Psoas muscle (tissue), 7 donors: ENCODE measurements at regions not wholly inside any gene's neighbourhood (a gene's known extent, or its start where the extent isn't known, plus 50 kb on each side); places are given as distances from the start of the nearest gene placed in this dataset.
A peak's percentile ranks its signal among the peaks of the same experiment; 100 is the strongest.

ENCODE experiments used
- ATAC-seq, 4 donors: fragments of 200-7000 bp; cut with Tn5 transposase; one replicate each; pipeline ENCODE4 v1.9.1; 2020; ENCODE audit warnings: moderate library complexity in 3 of 4, mild to moderate bottlenecking in 2 of 4
- DNase-seq, 2 donors: peaks; one replicate each; pipeline ENCODE4 v3.0.0-alpha.2; 2020
- H3K27ac ChIP-seq: fragments of 200-600 bp; one replicate; pipeline ENCODE4 v1.8.0; 2022
- H3K27me3 ChIP-seq, 3 donors: fragments of 200-600 bp in 1 of 3; one replicate each; pipeline versions ENCODE4 v1.6.1 to v1.8.0; 2013 to 2022; ENCODE audit warnings: low read length in 2 of 3, mild to moderate bottlenecking in 2 of 3, moderate library complexity in 1 of 3; ENCODE audit not compliant: insufficient read depth in 3 of 3
- H3K36me3 ChIP-seq, 2 donors: fragments of 200-600 bp in 1 of 2; one replicate each; pipeline versions ENCODE4 v1.6.1 to v1.8.0; 2013 to 2022; ENCODE audit warnings: low read depth in 1 of 2, mild to moderate bottlenecking in 1 of 2, moderate library complexity in 1 of 2; ENCODE audit not compliant: insufficient read depth in 1 of 2
- H3K4me1 ChIP-seq: fragments of 200-600 bp; one replicate; pipeline ENCODE4 v1.8.0; 2022
- H3K4me3 ChIP-seq: fragments of 200-600 bp; one replicate; pipeline ENCODE4 v1.8.0; 2022; ENCODE audit warnings: mild to moderate bottlenecking
- H3K9me3 ChIP-seq: fragments of 200-600 bp; one replicate; pipeline ENCODE4 v1.8.0; 2022
- WGBS, 3 donors: extraction: QIAGEN DNeasy Blood & Tissue Kit; methylation state at CpG; one replicate each; pipeline versions ENCODE4 v1.1.6 to v1.1.7; 2013; 5-methylcytosine and 5-hydroxymethylcytosine counted together
- intact Hi-C, 2 donors: fragments of 100-400 bp; cut with DNase I; formaldehyde crosslinking; loops; one replicate each; pipeline versions ENCODE4 v1.11.0 to v1.14.2; 2022
- TF ChIP-seq, protein P1 (sequence below): fragments of 200-600 bp; IDR thresholded peaks from one replicate; pipeline ENCODE4 v1.8.0; 2022; ENCODE audit warnings: antibody characterized with exemption
- donor health status: healthy with polysubstance abuse.
- donor health status: DM: no; HTN: no; CAD: no; lungs with moderate emphysema.
- donor health status: Bipolar disorder and iron deficiency.
- donor health status: healthy.
- donor health status: DM: yes; HTN: yes; CAD: no.
- donor health status: DM: no; HTN: no; CAD: no.
- donor health status: DM: yes; HTN: yes; CAD: no.

DNA sequence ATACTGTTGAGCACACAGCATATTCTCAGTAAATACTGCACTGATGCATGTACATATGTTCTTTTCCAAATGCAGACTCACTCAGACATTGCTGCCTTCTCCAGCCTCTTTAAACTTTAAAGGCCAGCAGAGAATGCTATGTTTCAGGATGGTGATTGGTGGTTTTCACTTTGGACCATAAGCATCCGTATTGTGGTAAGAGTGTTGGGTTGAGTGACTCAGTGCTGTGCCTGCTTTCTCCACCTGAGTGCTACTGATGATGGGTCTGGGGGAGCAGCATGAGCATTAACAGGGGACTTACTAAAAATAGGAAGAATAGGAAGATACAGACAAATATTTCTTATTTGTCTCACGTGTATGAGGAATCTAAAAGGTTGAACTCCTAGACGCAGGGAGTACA is 56.3 kb upstream of the ZNF92 start:
- DNase-seq = no peak
- intact Hi-C loops = no loop called here
- no peak for ATAC-seq
- 84 to 93% (median 89%) methylated on average over 3 of the region's 3 CpGs for WGBS, 3 donors
- TF ChIP-seq, protein P1, sequence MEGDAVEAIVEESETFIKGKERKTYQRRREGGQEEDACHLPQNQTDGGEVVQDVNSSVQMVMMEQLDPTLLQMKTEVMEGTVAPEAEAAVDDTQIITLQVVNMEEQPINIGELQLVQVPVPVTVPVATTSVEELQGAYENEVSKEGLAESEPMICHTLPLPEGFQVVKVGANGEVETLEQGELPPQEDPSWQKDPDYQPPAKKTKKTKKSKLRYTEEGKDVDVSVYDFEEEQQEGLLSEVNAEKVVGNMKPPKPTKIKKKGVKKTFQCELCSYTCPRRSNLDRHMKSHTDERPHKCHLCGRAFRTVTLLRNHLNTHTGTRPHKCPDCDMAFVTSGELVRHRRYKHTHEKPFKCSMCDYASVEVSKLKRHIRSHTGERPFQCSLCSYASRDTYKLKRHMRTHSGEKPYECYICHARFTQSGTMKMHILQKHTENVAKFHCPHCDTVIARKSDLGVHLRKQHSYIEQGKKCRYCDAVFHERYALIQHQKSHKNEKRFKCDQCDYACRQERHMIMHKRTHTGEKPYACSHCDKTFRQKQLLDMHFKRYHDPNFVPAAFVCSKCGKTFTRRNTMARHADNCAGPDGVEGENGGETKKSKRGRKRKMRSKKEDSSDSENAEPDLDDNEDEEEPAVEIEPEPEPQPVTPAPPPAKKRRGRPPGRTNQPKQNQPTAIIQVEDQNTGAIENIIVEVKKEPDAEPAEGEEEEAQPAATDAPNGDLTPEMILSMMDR = no peak
- H3K4me1 ChIP-seq = no peaks in the 10 kb centered on the region
- no peaks in the 10 kb centered on the region for H3K36me3 ChIP-seq
- no peak overlapping the region for H3K4me3 ChIP-seq
- H3K9me3 ChIP-seq = no peaks in the 10 kb centered on the region
- no peak overlapping the region for H3K27ac ChIP-seq
- no peaks in the 10 kb centered on the region for H3K27me3 ChIP-seq

DNA sequence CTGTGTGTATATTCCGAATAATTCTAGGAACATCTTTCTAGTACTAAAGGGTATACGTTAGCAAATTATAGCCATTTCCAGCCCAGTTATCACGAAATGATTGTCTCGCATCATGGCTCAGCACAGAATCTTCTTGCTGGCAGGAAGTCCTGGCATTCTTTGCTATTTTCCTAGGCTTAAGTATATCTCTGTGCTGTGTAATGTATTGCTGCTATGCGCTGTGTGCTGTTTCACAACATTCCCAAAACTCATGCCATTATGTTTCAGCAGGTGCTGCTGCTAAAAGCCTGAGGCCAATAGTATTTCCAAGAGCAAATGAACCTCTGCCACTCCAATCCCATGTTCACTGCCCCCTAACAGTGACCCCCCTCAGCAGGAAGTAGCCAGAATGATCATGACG is 62.9 kb upstream of the ZNF92 start:
- no peak overlapping the region for H3K27ac ChIP-seq
- no peaks in the 10 kb centered on the region for H3K36me3 ChIP-seq
- no peaks in the 10 kb centered on the region for H3K4me1 ChIP-seq
- no peak for DNase-seq
- WGBS, 3 donors = 77 to 82% (median 78%) methylated on average over 6 of the region's 6 CpGs
- TF ChIP-seq, protein P1 = no peak
- intact Hi-C loops = no loop called here
- no peaks in the 10 kb centered on the region for H3K27me3 ChIP-seq
- no peak overlapping the region for H3K4me3 ChIP-seq
- H3K9me3 ChIP-seq = no peaks in the 10 kb centered on the region
- no peak for ATAC-seq

DNA sequence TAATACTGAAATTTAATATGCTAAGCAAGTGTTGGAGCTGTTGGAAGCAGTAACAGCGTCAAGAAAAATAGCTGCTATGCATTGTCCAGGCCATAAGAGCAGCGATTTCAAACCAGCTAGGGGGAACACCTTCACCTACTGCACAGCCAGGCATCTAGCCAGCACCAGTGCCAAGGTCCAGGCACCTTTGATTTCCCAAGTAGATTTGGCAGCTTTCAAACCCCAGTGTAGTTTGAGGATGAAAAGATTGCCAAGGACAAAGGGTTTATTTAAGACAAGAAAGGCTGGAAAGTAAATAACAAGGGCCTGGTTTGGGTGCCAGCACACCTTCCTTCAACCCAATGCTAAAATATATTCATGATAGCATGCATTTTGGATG is 65.4 kb upstream of the ZNF92 start:
- TF ChIP-seq, protein P1 = no peak
- H3K9me3 ChIP-seq = no peaks in the 10 kb centered on the region
- no peak overlapping the region for H3K27ac ChIP-seq
- H3K4me1 ChIP-seq = no peaks in the 10 kb centered on the region
- H3K27me3 ChIP-seq = peaks cover 0 to 3% (median 0%) of the 10 kb centered on the region in 3 donors
- no peaks in the 10 kb centered on the region for H3K36me3 ChIP-seq
- intact Hi-C loops = loop anchor here in 1 of 2 donors (5.0 kb wide), 1 partner anchor 86 kb away; no protein-coding TSS in a partner anchor
- no peak overlapping the region for H3K4me3 ChIP-seq
- 75 to 91% (median 86%) methylated on average over 2 of the region's 2 CpGs for WGBS, 3 donors
- no peak for DNase-seq
- ATAC-seq = no peak

DNA sequence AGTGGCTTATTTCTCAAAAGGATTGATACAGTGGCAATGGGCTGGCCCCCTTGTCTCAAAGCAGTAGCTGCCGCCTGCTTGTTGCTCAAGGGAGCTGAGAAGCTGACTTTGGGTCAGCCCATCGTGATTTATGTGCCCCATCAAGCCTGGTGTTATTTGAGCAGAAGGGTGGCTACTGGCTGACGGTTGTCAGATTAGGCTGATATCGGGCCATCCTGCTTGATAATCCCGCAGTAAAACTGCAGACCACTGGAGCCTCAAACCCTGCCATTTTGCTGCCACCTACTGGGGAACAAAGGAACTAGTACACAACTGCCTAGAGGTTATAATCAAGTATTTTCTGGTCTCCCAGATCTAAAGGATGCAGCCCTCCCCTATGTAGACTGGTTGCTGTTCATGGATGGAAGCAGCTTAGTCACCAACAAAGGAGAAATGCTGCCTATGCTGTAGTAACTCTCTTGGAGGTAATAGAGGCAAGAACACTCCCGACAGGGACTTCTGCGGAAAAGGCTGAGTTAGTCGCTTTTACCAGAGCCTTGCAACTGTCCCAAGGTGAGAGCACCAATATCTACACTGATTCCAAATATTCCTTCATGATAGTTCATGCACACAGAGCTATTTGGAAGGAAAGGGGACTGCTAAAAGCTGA is 65.9 kb upstream of the ZNF92 start:
- no peaks in the 10 kb centered on the region for H3K4me1 ChIP-seq
- intact Hi-C loops = loop anchor here (1.0 to 5.0 kb wide), 3 partner anchors 85 to 357 kb away; no protein-coding TSS in a partner anchor
- H3K9me3 ChIP-seq = no peaks in the 10 kb centered on the region
- DNase-seq = peak in 1 of 2 donors; percentile 20
- no peak overlapping the region for H3K27ac ChIP-seq
- ATAC-seq = peak; percentile 37 to 68 (median 66)
- WGBS, 3 donors = 43 to 46% (median 43%) methylated on average over 8 of the region's 8 CpGs
- TF ChIP-seq, protein P1 = peak; percentile 85
- H3K36me3 ChIP-seq = no peaks in the 10 kb centered on the region
- peaks cover 0 to 3% (median 0%) of the 10 kb centered on the region in 3 donors for H3K27me3 ChIP-seq
- no peak overlapping the region for H3K4me3 ChIP-seq

DNA sequence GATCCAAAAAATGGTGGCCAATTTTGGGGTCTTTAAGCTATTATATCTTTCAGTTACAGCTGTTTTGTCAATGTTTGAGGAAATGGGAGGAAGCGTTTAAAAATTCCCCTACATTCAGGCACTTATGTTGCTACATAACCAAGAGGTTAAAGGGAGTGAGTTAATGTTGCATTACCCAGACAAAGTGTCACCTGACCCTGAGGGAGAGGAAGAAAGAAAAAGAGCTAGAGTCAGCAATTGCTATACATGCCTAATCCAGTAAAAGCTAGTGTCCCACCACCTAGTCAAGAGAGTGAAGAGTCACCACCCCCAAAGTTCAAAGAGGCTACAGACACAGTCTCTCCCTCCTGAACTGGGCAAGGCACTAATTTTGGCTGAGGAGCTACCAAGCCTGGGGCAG is 69.5 kb upstream of the ZNF92 start:
- intact Hi-C loops = no loop called here
- H3K4me1 ChIP-seq = no peaks in the 10 kb centered on the region

More for the DNA sequence above, 69.5 kb upstream of the ZNF92 start:
- DNase-seq (no peak), ATAC-seq (no peak)
- H3K9me3 ChIP-seq = no peaks in the 10 kb centered on the region
- peaks cover 0 to 3% (median 0%) of the 10 kb centered on the region in 3 donors for H3K27me3 ChIP-seq
- no peak overlapping the region for H3K27ac ChIP-seq
- no peaks in the 10 kb centered on the region for H3K36me3 ChIP-seq
- WGBS, 3 donors = 69 to 83% (median 73%) methylated on average over 1 of the region's 1 CpG
- TF ChIP-seq, protein P1 = no peak
- H3K4me3 ChIP-seq = no peak overlapping the region
